ENCODE measurements at regions not wholly inside any gene's neighbourhood (a gene's known extent, or its start where the extent isn't known, plus 50 kb on each side); places are given as distances from the start of the nearest gene placed in this dataset.

DNA sequence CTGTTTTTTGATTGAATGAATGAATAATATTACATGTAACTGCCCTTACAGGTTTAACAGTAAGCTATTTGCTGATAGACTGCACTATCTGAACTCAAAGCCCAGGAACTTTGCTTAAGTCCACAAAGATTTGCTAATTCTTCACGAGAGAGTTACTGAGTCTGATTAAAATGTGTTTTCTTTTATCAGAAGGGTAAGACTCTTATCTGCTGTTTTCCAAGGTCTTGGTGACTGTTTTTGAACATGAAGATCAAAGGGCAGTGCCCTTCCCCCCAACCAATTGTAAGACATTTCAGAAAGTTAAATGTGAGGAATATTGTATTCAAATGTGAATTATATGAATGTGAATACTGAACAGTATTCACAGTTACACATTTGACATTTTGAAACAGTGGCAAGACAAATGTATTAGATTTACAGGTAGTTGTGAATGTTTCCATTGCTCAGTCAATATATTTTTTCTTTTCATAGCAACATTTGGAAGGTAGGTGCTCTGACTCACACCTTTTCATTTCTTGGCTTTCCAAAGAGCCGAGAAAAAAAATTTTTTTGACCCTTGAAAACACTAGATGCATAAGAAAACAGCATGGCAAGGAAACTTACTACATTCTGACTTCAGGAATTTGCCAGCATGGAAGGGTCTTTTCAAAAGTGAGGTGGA lies 62.7 kb downstream of the DKK1 start:
- TF ChIP-seq, protein P1, sequence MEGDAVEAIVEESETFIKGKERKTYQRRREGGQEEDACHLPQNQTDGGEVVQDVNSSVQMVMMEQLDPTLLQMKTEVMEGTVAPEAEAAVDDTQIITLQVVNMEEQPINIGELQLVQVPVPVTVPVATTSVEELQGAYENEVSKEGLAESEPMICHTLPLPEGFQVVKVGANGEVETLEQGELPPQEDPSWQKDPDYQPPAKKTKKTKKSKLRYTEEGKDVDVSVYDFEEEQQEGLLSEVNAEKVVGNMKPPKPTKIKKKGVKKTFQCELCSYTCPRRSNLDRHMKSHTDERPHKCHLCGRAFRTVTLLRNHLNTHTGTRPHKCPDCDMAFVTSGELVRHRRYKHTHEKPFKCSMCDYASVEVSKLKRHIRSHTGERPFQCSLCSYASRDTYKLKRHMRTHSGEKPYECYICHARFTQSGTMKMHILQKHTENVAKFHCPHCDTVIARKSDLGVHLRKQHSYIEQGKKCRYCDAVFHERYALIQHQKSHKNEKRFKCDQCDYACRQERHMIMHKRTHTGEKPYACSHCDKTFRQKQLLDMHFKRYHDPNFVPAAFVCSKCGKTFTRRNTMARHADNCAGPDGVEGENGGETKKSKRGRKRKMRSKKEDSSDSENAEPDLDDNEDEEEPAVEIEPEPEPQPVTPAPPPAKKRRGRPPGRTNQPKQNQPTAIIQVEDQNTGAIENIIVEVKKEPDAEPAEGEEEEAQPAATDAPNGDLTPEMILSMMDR (IDR thresholded peaks at IDR 0.05; ENCODE audit: borderline replicate concordance, extremely low read depth, low read length, poor library complexity, severe bottlenecking), result no peak
- TF ChIP-seq EZH2 (IDR thresholded peaks at IDR 0.05; ENCODE audit: borderline replicate concordance, low read depth, low read length, severe bottlenecking), result no peak

All from DND-41 (cell line).